ENCODE measurements at regions not wholly inside any gene's neighbourhood (a gene's known extent, or its start where the extent isn't known, plus 50 kb on each side); places are given as distances from the start of the nearest gene placed in this dataset.

GRCh38 chr20:12914804-12915203, 94.0 kb upstream of the SPTLC3 start:
- TF ChIP-seq CTCF (IDR thresholded peaks at IDR 0.05) (no peak), POLR2A (IDR thresholded peaks at IDR 0.05) (no peak), POLR2AphosphoS5 (IDR thresholded peaks at IDR 0.05) (no peak)
